Activated CD4-positive, alpha-beta T cell treated with anti-CD3 and anti-CD28 coated beads, Interleukin-2, amount 50 U/mL, for 16 hours (primary cell): ENCODE measurements at regions not wholly inside any gene's neighbourhood (a gene's known extent, or its start where the extent isn't known, plus 50 kb on each side); places are given as distances from the start of the nearest gene placed in this dataset.
A peak's percentile ranks its signal among the peaks of the same experiment; 100 is the strongest.

Experiments
- DNase-seq: peaks from one replicate; pipeline ENCODE4 v3.0.0-alpha.2; 2020

DNA sequence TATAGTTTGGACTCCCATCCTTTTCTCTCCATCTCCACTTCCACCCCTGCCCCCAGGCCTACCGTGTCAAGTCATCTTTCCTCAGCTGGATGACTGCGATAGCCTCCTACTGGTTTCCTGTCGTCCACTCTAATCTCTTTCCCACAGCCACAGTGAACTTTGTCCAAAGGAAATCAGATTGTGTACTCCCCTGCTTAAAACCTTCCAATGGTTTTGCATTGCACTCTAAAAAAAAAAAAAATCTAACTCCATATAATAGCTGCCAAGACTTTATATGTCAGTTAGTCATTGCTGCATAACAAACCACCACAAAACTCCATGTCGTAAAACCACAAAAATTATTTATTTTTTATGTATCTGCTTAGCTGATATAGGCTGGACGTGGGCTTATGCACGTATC is 160.2 kb upstream of the CCDC68 start:
- no peak for DNase-seq

GRCh38 chr18:55119016-55119415 is 159.8 kb upstream of the CCDC68 start:
- DNase-seq, result no peak

DNA sequence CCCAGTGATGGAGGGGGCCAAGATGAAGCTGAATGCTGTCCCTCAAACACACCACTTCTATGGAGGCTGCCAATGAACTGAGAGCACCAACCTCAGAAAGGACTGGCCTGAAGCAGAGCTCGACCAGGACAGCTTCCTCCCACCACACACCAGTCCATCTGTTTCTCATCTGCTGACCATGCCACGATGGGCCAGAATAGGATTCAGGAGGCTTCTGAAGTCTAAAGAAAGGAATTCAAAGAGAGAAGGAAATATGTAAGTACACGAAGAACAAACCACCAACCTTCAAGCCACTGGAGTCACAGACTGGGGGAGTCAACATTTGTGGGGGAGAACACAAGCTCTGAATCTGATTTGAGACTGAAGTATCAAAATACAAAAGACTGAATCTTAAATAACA is 157.6 kb upstream of the CCDC68 start:
- DNase-seq, result no peak

DNA sequence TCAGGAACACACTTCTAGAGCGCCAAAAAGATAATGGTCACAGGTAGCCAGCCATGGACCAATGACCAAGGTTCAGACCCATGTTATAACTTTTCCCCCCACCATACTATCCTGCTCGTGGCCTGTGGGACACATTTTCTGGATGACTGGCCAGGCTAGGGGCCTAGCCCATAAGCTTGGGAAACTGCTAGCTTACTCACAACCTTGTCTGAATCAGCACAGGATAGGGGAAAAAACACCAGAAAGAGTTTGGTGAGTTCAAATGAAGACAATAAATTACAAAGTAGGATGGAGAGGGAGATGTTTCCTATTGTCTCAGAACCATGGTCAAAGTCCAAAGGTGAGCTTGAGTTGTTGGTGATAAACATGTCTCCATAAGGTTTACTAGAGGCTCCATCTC is 156.3 kb upstream of the CCDC68 start:
- DNase-seq, result no peak

DNA sequence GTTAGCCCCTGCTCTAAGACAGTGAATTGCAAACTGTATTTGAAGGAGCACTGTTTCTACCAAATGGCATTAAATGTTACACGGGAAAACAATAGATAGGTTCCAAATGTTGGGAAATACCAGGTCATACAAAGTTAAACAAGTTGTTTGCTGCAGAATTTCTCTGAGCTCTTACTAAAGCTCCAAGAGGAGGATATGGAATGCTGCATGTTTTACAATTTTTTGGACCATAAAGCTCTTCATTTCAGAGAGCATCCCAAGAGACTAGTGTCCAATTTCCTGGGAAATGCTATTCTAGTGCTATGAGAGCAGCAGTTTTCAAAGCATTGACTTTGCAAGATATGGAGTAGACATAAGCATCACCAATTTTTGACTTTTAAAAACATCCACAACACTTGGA is 155.6 kb upstream of the CCDC68 start:
- DNase-seq, result no peak

DNA sequence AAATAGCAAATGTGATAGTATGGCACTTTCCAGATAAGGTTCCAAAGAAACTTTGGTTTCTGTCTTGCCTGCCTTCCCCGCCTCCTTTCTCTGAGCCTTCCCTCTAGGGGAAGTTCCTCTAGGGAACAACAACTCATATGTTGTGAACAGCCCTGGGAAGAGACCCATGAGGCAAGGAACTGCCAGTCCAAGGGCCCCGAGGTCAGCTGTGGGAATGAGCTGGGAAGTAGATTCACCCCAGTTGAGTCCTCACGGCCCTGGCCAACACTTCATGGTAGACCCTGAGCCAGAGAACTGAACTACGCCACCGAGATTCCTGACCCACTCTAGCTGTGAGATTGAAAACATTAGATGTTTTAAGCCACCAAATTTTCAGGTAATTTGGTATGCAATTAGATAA is 154.5 kb upstream of the CCDC68 start:
- DNase-seq, result no peak

- no peak for DNase-seq
Observed at GRCh38 chr18:55111271-55111670, 152.0 kb upstream of the CCDC68 start.

DNA sequence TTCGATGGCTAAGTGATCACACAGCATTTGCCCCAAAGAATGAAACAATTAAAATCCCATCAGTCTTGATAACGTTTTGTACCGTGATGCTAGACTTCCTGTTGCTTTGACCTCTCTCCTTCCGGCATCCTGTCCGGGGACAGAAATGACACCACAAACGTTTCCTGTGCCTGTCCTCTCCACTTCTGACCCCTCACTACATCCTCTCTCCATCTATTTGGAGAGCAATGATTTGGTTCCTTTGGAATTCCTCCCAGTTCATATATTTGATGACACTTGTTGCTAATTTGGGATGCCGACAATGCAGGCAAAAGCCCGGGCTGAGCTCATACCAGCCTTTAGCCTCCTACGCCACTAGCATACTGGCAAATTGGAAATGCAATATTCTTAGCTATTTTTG is 151.2 kb upstream of the CCDC68 start:
- no peak for DNase-seq

GRCh38 chr18:55109818-55110414 is 150.7 kb upstream of the CCDC68 start:
- DNase-seq, result no peak

DNA sequence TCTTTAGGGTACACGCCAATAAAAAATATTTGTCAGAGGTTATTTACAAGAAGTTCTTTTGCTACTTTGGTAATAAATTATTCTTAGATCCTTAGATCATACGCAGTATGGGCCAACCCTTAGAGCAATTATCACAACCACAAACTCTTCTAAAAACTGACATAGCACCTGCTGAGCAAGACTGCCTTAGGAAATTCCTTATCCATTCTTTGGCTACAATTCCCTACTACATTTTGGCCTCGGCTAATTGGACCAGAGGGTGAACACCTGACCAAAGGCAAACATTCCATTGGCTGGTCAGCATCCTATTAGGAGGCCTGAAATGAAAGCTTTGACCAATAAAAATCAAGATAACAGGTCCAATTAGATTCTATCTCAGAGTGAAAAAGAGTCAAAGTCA is 147.6 kb upstream of the CCDC68 start:
- no peak for DNase-seq

DNA sequence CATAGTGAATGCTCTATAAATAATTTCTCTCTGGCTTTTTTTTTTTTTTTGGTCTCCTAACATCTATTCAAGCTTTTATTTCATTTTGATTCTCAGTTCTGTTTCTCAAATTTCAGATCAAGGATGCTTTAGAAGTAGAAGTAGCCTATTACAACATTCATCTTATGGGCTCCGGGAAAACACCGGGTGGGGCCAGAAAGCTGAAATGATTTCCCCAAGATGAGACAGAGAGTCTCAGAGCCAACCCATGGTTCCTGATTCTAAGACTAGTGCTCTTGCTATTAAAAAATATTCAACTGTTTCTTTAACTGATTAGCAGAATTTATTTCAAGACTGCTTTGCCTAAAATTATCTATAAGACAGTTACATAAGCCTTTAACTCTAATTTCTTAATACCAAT is 147.2 kb upstream of the CCDC68 start:
- no peak for DNase-seq

GRCh38 chr18:55105873-55106272 is 146.6 kb upstream of the CCDC68 start:
- no peak for DNase-seq

DNA sequence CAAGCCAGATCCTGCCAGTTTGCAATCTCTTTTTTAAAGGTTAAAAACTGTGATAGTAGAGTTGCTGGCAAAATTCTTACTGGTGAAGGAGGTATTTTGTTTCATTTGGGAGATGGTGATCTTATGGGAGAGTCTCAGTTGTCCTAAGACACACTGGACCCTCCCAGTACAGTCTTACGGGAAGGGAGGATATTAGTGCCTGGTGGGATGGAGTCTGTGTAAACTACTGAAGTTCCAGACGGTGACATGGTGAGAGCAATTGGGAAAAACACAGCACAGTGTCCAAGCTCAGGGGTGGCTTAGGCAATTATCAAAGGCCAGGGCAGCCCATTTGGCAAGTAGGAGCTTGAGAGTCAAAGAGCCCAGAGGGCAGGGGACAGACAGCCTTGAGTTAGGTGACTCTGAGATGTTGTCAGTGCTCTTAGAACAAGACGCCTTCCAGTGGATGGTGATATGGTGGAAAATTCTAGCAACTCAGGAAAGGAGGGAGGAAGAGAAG is 143.7 kb upstream of the CCDC68 start:
- DNase-seq, result no peak

GRCh38 chr18:55102501-55102900 is 143.2 kb upstream of the CCDC68 start:
- no peak for DNase-seq

DNA sequence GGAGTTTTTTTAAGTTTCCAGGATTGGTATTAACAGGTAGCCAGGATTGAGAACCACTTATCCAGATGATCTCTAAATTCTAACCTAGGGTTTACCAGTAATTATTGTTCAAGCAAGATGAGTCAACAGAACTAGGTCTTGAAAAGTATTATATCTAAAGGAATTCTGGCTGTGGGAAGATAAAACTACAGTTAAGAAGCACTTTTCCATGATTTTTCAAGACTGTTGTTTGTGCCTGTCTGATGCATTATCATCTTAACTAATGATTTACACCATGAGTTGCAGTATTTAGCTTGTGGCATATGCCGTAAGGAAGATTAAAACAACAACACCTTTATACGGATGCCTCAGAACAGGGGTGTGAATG is 142.2 kb upstream of the CCDC68 start:
- DNase-seq, result no peak

GRCh38 chr18:55100817-55101457 is 141.7 kb upstream of the CCDC68 start:
- no peak for DNase-seq

DNA sequence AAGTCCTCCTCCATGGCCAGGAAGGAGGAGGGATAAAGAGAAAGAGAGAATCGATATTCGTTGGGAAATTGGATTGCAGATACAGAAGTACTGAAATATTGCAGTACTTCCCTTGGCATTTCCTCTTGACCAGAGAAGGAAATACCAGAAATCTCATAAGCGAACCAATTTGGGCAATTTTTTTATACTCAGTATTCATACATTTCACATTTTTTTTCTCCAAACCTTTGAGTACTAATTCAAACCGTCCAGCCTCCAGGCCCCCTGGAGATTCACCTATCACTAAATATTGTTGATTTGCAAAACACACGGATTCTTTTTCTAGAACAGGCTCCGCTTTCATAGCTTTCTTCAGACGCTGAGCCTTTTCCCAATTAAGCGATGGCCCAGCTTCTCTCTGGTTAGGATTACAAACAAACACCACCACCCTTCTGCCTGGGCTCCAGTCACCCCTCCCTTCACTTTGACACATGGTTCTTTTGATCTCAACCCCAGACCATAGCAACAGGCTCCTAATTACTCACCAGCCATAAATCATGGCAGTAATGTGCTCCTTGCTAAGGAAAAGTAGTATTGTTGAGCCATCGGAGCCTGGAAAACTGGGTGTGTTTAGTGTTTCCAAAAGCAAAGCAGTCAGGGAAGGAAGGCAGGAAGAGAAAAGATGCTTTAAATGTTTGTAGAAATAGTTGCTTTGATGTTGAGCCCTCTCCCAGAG is 138.4 kb upstream of the CCDC68 start:
- no peak for DNase-seq

DNA sequence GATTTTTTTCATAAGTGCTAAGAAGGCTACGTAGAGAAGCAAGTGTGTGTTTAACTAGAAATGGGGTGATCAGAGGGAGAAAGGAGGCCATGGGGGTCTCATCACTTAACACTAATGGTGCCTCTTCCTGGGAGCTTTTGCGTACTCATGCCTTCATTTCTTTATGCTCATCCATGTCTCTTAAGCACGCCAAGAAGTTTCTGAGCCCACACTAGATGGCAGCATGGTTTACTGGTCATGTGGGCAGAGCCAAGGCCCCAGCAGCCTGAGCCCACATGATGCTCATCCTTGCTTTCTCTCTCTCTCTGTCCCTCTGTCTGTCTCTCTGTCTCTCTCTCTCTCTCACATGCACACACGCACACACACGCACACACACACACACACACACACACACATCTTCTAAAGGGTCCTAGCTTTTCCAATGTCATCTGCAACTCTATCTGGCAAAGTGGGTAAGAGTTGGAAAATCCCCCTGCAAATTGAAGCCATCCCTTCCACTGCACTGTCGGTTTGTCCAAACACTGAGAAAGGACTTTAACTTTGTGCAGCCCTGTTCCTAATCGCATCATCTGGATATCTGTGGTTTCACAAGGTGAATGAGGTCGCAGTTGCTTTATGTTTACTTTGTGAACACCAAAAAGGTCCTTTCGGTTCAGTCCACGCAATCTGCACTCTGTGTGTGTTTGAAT is 137.1 kb upstream of the CCDC68 start:
- no peak for DNase-seq

DNA sequence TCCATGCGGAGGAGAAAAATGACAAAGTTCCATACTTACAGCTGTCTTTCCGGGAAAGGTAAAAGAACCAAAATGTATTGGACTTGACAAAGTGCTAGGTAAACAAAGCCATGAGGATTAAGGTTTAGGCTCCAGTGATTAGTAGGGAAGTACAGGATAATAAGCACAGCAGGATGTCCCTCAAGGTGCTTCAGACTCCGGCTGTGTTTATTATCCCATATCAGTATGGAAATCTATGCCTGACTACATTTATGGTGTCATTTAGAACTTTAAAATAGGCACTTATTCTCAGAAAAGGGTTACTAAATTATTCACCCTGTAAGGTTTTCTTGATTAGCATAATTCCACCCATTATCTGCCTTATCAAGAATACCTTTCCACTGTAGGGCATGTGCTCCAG is 136.3 kb upstream of the CCDC68 start:
- DNase-seq, result no peak

- no peak for DNase-seq
Observed at GRCh38 chr18:55093808-55094207, 134.5 kb upstream of the CCDC68 start.

GRCh38 chr18:55093295-55093694 is 134.0 kb upstream of the CCDC68 start:
- no peak for DNase-seq

DNA sequence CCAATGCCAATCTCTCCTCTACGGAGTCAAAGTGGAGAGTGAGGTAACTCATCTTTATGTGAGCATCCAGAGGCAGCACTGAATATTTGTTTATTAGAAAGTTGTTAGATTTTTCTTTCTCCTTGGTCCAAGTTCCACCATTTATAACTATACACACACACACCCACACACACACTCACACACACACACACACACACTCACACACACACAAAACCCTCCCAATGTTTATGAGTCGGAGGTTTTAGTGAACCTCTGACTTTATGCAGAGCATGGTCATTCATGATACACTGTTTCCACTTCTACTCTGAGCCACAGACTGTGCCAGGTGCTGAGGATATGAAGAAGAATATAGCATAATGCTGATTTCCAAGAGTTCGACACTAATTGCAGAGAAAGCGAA is 132.9 kb upstream of the CCDC68 start:
- DNase-seq, result no peak

GRCh38 chr18:55090564-55091188 is 131.4 kb upstream of the CCDC68 start:
- peak; percentile 1 for DNase-seq
